ENCODE measurements at regions not wholly inside any gene's neighbourhood (a gene's known extent, or its start where the extent isn't known, plus 50 kb on each side); places are given as distances from the start of the nearest gene placed in this dataset.

DNA sequence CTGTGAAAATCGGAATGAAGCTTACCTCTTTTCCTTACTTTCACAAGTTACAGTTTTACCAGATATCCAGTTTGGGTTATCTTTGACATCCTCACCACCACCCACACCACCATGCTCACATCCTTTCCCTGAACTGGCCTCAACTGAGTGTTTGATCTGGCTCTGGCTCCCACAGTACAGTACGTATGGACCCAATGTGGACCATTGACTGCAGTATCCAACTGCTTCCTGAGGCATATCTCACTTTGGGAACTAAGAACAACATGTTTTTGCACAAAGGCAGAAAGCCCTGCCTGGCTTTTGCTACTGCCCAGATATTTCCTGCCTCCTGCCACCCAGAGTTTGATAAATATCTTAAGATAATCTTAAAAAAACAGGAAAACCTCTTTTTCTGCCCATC lies 1232.0 kb upstream of the CDH18 start:
- FAIRE-seq (no peak), DNase-seq (ENCODE audit: low read depth, low spot score) (peak; percentile 52)
- CTCF ChIA-PET: no interaction called here
- POLR2A ChIA-PET: no interaction called here
- no peaks in the 10 kb centered on the region for H3K36me3 ChIP-seq (ENCODE audit: control insufficient read depth in 2 of 2, extremely low read depth in 1 of 2, insufficient read depth in 2 of 2, low read length in 2 of 2)
- H2AFZ ChIP-seq (ENCODE audit: low read depth, low read length): peak overlapping the region; percentile 23
- no peaks in the 10 kb centered on the region for H3K9me1 ChIP-seq (replicated peaks; ENCODE audit: control insufficient read depth, extremely low read depth, insufficient read depth, low read length)
- H4K20me1 ChIP-seq (replicated peaks; ENCODE audit: control insufficient read depth, extremely low read depth, insufficient read depth, low read length): no peaks in the 10 kb centered on the region
- no peak overlapping the region for H3K27ac ChIP-seq (ENCODE audit: insufficient read depth, low read depth, low read length)
- H3K4me1 ChIP-seq (ENCODE audit: control insufficient read depth, extremely low read depth, insufficient read depth, low read length): peaks cover 3% of the 10 kb centered on the region
- no peaks in the 10 kb centered on the region for H3K27me3 ChIP-seq (ENCODE audit: control insufficient read depth in 2 of 2, insufficient read depth in 2 of 2, low read length in 2 of 2)
- no peaks in the 10 kb centered on the region for H3K79me2 ChIP-seq (ENCODE audit: control insufficient read depth, insufficient read depth, low read length)
- dilution Hi-C loops (cut with MboI; ENCODE audit: extremely low pct_ligation_motif_present, low sequenced_read_pairs): no loop called here
- no peak overlapping the region for H3K4me3 ChIP-seq (replicated peaks in 1 of 3; ENCODE audit: insufficient read depth in 1 of 3, low read depth in 1 of 3, low read length in 3 of 3)
- TF ChIP-seq EZH2 (IDR thresholded peaks at IDR 0.05; ENCODE audit: borderline replicate concordance, low read depth, low read length, severe bottlenecking) (no peak), POLR2AphosphoS5 (IDR thresholded peaks at IDR 0.05; ENCODE audit: insufficient read depth, low read depth, low read length) (no peak), FOS (IDR thresholded peaks at IDR 0.05; ENCODE audit: borderline replicate concordance, insufficient read depth, low read length) (no peak), POLR2A (IDR thresholded peaks at IDR 0.05; ENCODE audit: low read depth, low read length) (no peak), JUN (IDR thresholded peaks at IDR 0.05; ENCODE audit: borderline replicate concordance, insufficient read depth, insufficient read length, low read depth) (no peak), GATA2 (IDR thresholded peaks at IDR 0.05; ENCODE audit: insufficient read depth, insufficient read length, low read depth, low read length) (no peak)
- TF ChIP-seq, protein P1, sequence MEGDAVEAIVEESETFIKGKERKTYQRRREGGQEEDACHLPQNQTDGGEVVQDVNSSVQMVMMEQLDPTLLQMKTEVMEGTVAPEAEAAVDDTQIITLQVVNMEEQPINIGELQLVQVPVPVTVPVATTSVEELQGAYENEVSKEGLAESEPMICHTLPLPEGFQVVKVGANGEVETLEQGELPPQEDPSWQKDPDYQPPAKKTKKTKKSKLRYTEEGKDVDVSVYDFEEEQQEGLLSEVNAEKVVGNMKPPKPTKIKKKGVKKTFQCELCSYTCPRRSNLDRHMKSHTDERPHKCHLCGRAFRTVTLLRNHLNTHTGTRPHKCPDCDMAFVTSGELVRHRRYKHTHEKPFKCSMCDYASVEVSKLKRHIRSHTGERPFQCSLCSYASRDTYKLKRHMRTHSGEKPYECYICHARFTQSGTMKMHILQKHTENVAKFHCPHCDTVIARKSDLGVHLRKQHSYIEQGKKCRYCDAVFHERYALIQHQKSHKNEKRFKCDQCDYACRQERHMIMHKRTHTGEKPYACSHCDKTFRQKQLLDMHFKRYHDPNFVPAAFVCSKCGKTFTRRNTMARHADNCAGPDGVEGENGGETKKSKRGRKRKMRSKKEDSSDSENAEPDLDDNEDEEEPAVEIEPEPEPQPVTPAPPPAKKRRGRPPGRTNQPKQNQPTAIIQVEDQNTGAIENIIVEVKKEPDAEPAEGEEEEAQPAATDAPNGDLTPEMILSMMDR (IDR thresholded peaks at IDR 0.05; ENCODE audit: extremely low read depth in 1 of 2, insufficient read depth in 1 of 2, low read depth in 1 of 2, low read length in 2 of 2): no peak
- TF ChIP-seq, protein P2, sequence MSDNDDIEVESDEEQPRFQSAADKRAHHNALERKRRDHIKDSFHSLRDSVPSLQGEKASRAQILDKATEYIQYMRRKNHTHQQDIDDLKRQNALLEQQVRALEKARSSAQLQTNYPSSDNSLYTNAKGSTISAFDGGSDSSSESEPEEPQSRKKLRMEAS (IDR thresholded peaks at IDR 0.05; ENCODE audit: insufficient read depth, insufficient read length): no peak
- H3K4me2 ChIP-seq (ENCODE audit: insufficient read depth, low read length): no peak overlapping the region
- no TSS peak for BruUV-seq (replicated peaks)
- no peak overlapping the region for H3K9ac ChIP-seq (replicated peaks; ENCODE audit: extremely low read depth, insufficient read depth, low read length)
- H3K9me3 ChIP-seq (replicated peaks; ENCODE audit: control insufficient read depth, insufficient read depth, low read length): no peaks in the 10 kb centered on the region
- intact Hi-C loops (cut with micrococcal nuclease): no loop called here

Data from endothelial cell of umbilical vein (primary cell).